Adrenal gland (tissue), 5 donors: ENCODE measurements at regions not wholly inside any gene's neighbourhood (a gene's known extent, or its start where the extent isn't known, plus 50 kb on each side); places are given as distances from the start of the nearest gene placed in this dataset.

Source experiments
- POLR2A ChIP-seq, 2 donors: fragments of 450-650 bp; IDR thresholded peaks; one replicate each; pipeline ENCODE4 v1.6.1; 2017; ENCODE audit warnings: antibody characterized with exemption in 2 of 2, mild to moderate bottlenecking in 2 of 2, moderate library complexity in 1 of 2
- TF ChIP-seq, protein P1 (sequence below), 6 experiments: fragments of 450-650 bp in 4 of 6; fragments of 200-600 bp in 2 of 6; sonication (generic) in 1 of 6; IDR thresholded peaks; 1 replicate in 5 of 6; 2 replicates in 1 of 6; pipeline versions ENCODE4 v1.5.1 to v1.8.0; 2016 to 2021; ENCODE audit warnings: antibody characterized with exemption in 6 of 6, mild to moderate bottlenecking in 2 of 6, moderate library complexity in 1 of 6
- donor health status: DM: no; HTN: no; CAD: no.

DNA sequence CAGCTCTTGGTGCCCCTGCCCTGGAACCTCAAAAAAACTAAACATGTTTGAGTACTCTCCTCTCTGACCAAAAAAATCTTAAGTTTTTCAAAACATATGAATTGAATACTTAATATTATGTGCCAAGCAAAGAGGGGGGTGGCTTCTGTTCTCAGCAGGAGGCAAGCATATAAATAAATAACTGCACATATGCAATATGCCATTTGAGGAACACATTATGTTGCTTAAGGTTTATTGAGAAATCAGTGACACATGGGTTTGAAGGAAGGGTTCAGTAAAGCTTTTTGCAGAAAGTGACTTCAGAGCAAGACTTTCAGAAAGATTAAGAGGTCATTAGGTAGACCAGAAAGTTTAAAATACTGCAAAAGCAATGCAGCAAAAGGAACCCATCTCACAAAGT lies 429.2 kb downstream of the TDRD15 start:
- no peak for TF ChIP-seq POLR2A (IDR thresholded peaks at IDR 0.05)
- TF ChIP-seq, protein P1, sequence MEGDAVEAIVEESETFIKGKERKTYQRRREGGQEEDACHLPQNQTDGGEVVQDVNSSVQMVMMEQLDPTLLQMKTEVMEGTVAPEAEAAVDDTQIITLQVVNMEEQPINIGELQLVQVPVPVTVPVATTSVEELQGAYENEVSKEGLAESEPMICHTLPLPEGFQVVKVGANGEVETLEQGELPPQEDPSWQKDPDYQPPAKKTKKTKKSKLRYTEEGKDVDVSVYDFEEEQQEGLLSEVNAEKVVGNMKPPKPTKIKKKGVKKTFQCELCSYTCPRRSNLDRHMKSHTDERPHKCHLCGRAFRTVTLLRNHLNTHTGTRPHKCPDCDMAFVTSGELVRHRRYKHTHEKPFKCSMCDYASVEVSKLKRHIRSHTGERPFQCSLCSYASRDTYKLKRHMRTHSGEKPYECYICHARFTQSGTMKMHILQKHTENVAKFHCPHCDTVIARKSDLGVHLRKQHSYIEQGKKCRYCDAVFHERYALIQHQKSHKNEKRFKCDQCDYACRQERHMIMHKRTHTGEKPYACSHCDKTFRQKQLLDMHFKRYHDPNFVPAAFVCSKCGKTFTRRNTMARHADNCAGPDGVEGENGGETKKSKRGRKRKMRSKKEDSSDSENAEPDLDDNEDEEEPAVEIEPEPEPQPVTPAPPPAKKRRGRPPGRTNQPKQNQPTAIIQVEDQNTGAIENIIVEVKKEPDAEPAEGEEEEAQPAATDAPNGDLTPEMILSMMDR (IDR thresholded peaks at IDR 0.05) = no peak
